ENCODE measurements at regions not wholly inside any gene's neighbourhood (a gene's known extent, or its start where the extent isn't known, plus 50 kb on each side); places are given as distances from the start of the nearest gene placed in this dataset.

- Histone ChIP-seq H3K36me3 (no peaks in the 10 kb centered on the region), H3K4me3 (replicated peaks in 1 of 3) (no peak overlapping the region), H3K4me1 (no peaks in the 10 kb centered on the region), H3K27ac (no peak overlapping the region), H3K27me3 (no peaks in the 10 kb centered on the region), H3K9me3 (no peaks in the 10 kb centered on the region)
- intact Hi-C loops (cut with DNase I), result no loop called here
- 83 to 84% methylated on average over 3 of the region's 3 CpGs for WGBS, 2 donors
- TF ChIP-seq CTCF (IDR thresholded peaks at IDR 0.05) (no peak), POLR2A (IDR thresholded peaks at IDR 0.05) (no peak)
- DNase-seq, result no peak
Measured at GRCh38 chr3:99523431-99524127, 114.8 kb upstream of the COL8A1 start.

- Histone ChIP-seq H3K9me3 (no peaks in the 10 kb centered on the region), H3K27me3 (no peaks in the 10 kb centered on the region), H3K4me1 (no peaks in the 10 kb centered on the region), H3K36me3 (no peaks in the 10 kb centered on the region), H3K4me3 (replicated peaks in 1 of 3) (no peak overlapping the region), H3K27ac (no peak overlapping the region)
- no peak for DNase-seq
- WGBS, 2 donors, result 82 to 92% methylated on average over 2 of the region's 2 CpGs
- intact Hi-C loops (cut with DNase I), result no loop called here
- TF ChIP-seq POLR2A (IDR thresholded peaks at IDR 0.05), result no peak
- TF ChIP-seq CTCF (IDR thresholded peaks at IDR 0.05), result no peak
Measured at GRCh38 chr3:99522147-99522546, 116.2 kb upstream of the COL8A1 start.

- H3K4me3 ChIP-seq (replicated peaks in 1 of 3), result no peak overlapping the region
- WGBS, 2 donors, result 92 to 96% methylated on average over 2 of the region's 2 CpGs
- intact Hi-C loops (cut with DNase I), result no loop called here
- no peaks in the 10 kb centered on the region for H3K4me1 ChIP-seq
- H3K27ac ChIP-seq, result no peak overlapping the region
- no peak for DNase-seq
- H3K36me3 ChIP-seq, result no peaks in the 10 kb centered on the region
- no peaks in the 10 kb centered on the region for H3K27me3 ChIP-seq
- TF ChIP-seq CTCF (IDR thresholded peaks at IDR 0.05) (no peak), POLR2A (IDR thresholded peaks at IDR 0.05) (no peak)
- H3K9me3 ChIP-seq, result no peaks in the 10 kb centered on the region
Measured at GRCh38 chr3:99521551-99521950, 116.8 kb upstream of the COL8A1 start.

DNA sequence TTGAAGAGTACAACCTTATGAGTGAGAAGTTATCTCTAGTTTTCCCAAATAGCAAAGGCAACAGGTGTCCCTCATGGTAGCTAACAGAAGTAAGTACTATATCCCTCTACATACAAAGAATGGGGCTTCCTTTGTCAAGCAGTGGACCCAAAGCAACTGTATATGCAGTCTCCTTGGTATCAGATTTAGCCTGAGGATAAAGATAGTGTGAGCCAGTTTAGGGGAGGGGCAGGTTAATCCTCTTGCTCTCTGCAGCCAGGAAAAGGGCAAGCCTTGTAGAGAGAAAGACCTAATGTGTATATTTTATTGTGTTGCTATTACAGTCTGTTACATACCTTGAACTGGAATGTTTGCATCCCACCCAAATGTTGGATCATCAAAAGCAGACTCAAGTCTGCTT is 117.9 kb upstream of the COL8A1 start:
- H3K27ac ChIP-seq, result no peak overlapping the region
- TF ChIP-seq POLR2A (IDR thresholded peaks at IDR 0.05) (no peak), CTCF (IDR thresholded peaks at IDR 0.05) (no peak)
- H3K36me3 ChIP-seq, result no peaks in the 10 kb centered on the region
- intact Hi-C loops (cut with DNase I), result no loop called here
- H3K4me3 ChIP-seq (replicated peaks in 1 of 3), result no peak overlapping the region
- H3K4me1 ChIP-seq, result no peaks in the 10 kb centered on the region
- no peak for DNase-seq
- H3K27me3 ChIP-seq, result no peaks in the 10 kb centered on the region
- H3K9me3 ChIP-seq, result no peaks in the 10 kb centered on the region

DNA sequence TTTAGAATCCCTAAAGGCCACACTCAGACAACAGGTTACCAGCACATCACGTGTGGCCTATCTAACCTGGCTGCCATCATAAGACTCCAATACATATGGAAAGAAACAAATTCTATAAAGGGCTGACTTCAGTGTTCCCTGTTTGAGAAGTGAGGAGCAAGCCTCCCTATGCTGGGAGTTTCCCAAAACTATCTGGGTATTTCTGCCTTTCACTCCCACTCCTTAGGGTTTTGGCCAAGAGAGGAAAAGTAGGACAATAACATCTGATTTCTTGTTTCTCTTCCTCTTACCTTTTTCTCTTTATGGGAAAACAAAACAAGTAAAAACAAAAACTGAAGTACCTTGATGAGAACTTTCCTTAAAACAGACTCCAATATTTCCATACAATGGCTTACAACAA is 121.5 kb upstream of the COL8A1 start:
- 92 to 100% methylated on average over 1 of the region's 1 CpG for WGBS, 2 donors
- no peak for DNase-seq
- H3K4me1 ChIP-seq, result no peaks in the 10 kb centered on the region
- no peak overlapping the region for H3K27ac ChIP-seq
- intact Hi-C loops (cut with DNase I), result no loop called here
- TF ChIP-seq POLR2A (IDR thresholded peaks at IDR 0.05) (no peak), CTCF (IDR thresholded peaks at IDR 0.05) (no peak)
- no peak overlapping the region for H3K4me3 ChIP-seq (replicated peaks in 1 of 3)
- no peaks in the 10 kb centered on the region for H3K27me3 ChIP-seq
- H3K9me3 ChIP-seq, result no peaks in the 10 kb centered on the region
- no peaks in the 10 kb centered on the region for H3K36me3 ChIP-seq
